CD14-positive monocyte (primary cell): ENCODE measurements at regions not wholly inside any gene's neighbourhood (a gene's known extent, or its start where the extent isn't known, plus 50 kb on each side); places are given as distances from the start of the nearest gene placed in this dataset.

Source experiments
- DNase-seq, 3 donors: peaks; one replicate each; pipeline ENCODE4 v3.0.0-alpha.2; 2011 to 2022
- H2AFZ ChIP-seq: 2 replicates; pipeline ENCODE4 v1.6.0; 2012; ENCODE audit warnings: mild to moderate bottlenecking, low read depth, low read length, inconsistent platforms; ENCODE audit not compliant: insufficient read depth, poor library complexity, severe bottlenecking
- H3K27ac ChIP-seq, 2 donors: 1 replicate in 1 of 2; 2 replicates in 1 of 2; pipeline ENCODE4 v1.5.1; 2012 to 2013; ENCODE audit warnings: low read length in 2 of 2, control low read depth in 1 of 2, inconsistent platforms in 1 of 2, low read depth in 1 of 2, mild to moderate bottlenecking in 1 of 2
- H3K27me3 ChIP-seq, 2 donors: one replicate each; pipeline versions ENCODE4 v1.6.0 to v1.6.1; 2011 to 2013; ENCODE audit warnings: low read length in 2 of 2; ENCODE audit not compliant: control insufficient read depth in 2 of 2, insufficient read depth in 2 of 2
- H3K36me3 ChIP-seq, 2 donors: replicated peaks in 1 of 2; 1 replicate in 1 of 2; 2 replicates in 1 of 2; pipeline versions ENCODE4 v1.5.1 to v1.6.1; 2012 to 2013; ENCODE audit warnings: low read length in 2 of 2, control low read depth in 1 of 2, inconsistent platforms in 1 of 2, mild to moderate bottlenecking in 1 of 2; ENCODE audit not compliant: insufficient read depth in 2 of 2, control insufficient read depth in 1 of 2
- H3K4me1 ChIP-seq, 2 donors: 1 replicate in 1 of 2; 2 replicates in 1 of 2; pipeline versions ENCODE4 v1.5.1 to v1.6.1; 2012 to 2013; ENCODE audit warnings: low read length in 2 of 2, control low read depth in 1 of 2, inconsistent platforms in 1 of 2, mild to moderate bottlenecking in 1 of 2, moderate library complexity in 1 of 2; ENCODE audit not compliant: insufficient read depth in 2 of 2, control insufficient read depth in 1 of 2
- H3K4me2 ChIP-seq: replicated peaks from 2 replicates; pipeline ENCODE3; 2012; ENCODE audit warnings: low read length, moderate library complexity, mild to moderate bottlenecking; ENCODE audit not compliant: poor library complexity, severe bottlenecking; ENCODE audit errors: extremely low read depth
- H3K4me3 ChIP-seq, 3 experiments: fragments of 200-600 bp in 1 of 3; sonication (generic) in 1 of 3; replicated peaks in 1 of 3; 1 replicate in 2 of 3; 2 replicates in 1 of 3; pipeline ENCODE4 v1.5.1; 2011 to 2013; ENCODE audit warnings: low read length in 3 of 3, mild to moderate bottlenecking in 3 of 3, control low read depth in 2 of 3, low read depth in 2 of 3, inconsistent platforms in 1 of 3, moderate library complexity in 1 of 3
- H3K79me2 ChIP-seq: 2 replicates; pipeline ENCODE4 v1.6.0; 2012; ENCODE audit warnings: mild to moderate bottlenecking, control low read depth, inconsistent platforms, low read length, moderate library complexity; ENCODE audit not compliant: insufficient read depth
- H3K9ac ChIP-seq: 2 replicates; pipeline ENCODE4 v1.6.0; 2017; ENCODE audit warnings: low read length, mild to moderate bottlenecking; ENCODE audit not compliant: insufficient read depth, poor library complexity, severe bottlenecking
- H3K9me3 ChIP-seq, 2 donors: replicated peaks in 1 of 2; 1 replicate in 1 of 2; 2 replicates in 1 of 2; pipeline versions ENCODE4 v1.5.1 to v1.6.1; 2012 to 2013; ENCODE audit warnings: low read length in 2 of 2, control low read depth in 1 of 2; ENCODE audit not compliant: control insufficient read depth in 1 of 2, insufficient read depth in 1 of 2
- H4K20me1 ChIP-seq: 2 replicates; pipeline ENCODE4 v1.6.0; 2012; ENCODE audit warnings: mild to moderate bottlenecking, low read length, control low read depth, moderate library complexity; ENCODE audit not compliant: insufficient read depth
- H3K27ac Mint-ChIP-seq, 7 donors: one replicate each; pipeline ENCODE4 v1.8.0; 2020; ENCODE audit warnings: mild to moderate bottlenecking in 7 of 7, mixed read lengths in 7 of 7, moderate library complexity in 6 of 7, inconsistent platforms in 2 of 7
- H3K27me3 Mint-ChIP-seq, 3 donors: one replicate each; pipeline ENCODE4 v1.8.0; 2021 to 2022; ENCODE audit warnings: low read depth in 3 of 3, mild to moderate bottlenecking in 3 of 3, mixed read lengths in 3 of 3, moderate library complexity in 3 of 3, inconsistent platforms in 1 of 3
- H3K36me3 Mint-ChIP-seq, 2 donors: one replicate each; pipeline ENCODE4 v1.8.0; 2020; ENCODE audit warnings: mixed read lengths in 2 of 2, inconsistent platforms in 1 of 2, mild to moderate bottlenecking in 1 of 2
- H3K4me1 Mint-ChIP-seq: one replicate; pipeline ENCODE4 v1.8.0; 2020; ENCODE audit warnings: mild to moderate bottlenecking, mixed read lengths
- H3K4me3 Mint-ChIP-seq, 2 donors: one replicate each; pipeline ENCODE4 v1.8.0; 2020; ENCODE audit warnings: mild to moderate bottlenecking in 2 of 2, mixed read lengths in 2 of 2, moderate library complexity in 1 of 2
- H3K9me3 Mint-ChIP-seq, 7 donors: one replicate each; pipeline ENCODE4 v1.8.0; 2020 to 2022; ENCODE audit warnings: mixed read lengths in 7 of 7, mild to moderate bottlenecking in 6 of 7, moderate library complexity in 6 of 7, inconsistent platforms in 2 of 7
- WGBS: methylation state at CpG from one replicate; pipeline ENCODE4 v1.1.5; 2013; ENCODE audit warnings: missing lambda C conversion rate; ENCODE audit not compliant: insufficient coverage; 5-methylcytosine and 5-hydroxymethylcytosine counted together
- intact Hi-C, 2 donors: fragments of 100-400 bp; cut with micrococcal nuclease; formaldehyde crosslinking; loops; one replicate each; pipeline versions ENCODE4 v1.15.0 to v1.15.1; 2023
- TF ChIP-seq, protein P1 (sequence below): fragments of 200-600 bp; IDR thresholded peaks from one replicate; pipeline ENCODE4 v1.8.0; 2022; ENCODE audit warnings: antibody characterized with exemption, mild to moderate bottlenecking

DNA sequence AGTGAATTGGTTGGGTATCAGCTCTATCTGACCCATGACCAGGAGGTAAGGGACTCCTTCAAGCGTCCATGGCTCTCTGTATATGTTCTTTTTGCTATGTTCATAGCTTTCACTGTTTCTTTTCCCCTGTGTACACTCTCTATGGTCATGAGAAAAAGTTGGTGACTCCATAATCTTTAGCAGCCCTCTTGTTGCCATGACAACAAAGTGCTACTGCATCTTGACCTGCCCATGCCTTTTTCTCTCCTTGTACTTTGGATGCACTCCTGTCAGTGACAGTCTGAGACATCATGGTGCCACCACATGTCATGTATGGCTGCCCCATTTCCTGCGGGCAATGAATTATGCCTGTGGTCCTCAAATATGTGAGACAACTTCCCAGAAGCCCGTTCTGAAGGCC lies 280.2 kb downstream of the TMEM121 start:
- Mint-ChIP-seq H3K36me3 (no peaks in the 10 kb centered on the region), H3K27ac (no peak overlapping the region), H3K27me3 (peaks cover 0 to 2% (median 1%) of the 10 kb centered on the region in 3 donors), H3K9me3 (peaks cover 15 to 39% (median 23%) of the 10 kb centered on the region in 7 donors), H3K4me1 (no peaks in the 10 kb centered on the region), H3K4me3 (no peak overlapping the region)
- H3K36me3 ChIP-seq, result no peaks in the 10 kb centered on the region
- no peaks in the 10 kb centered on the region for H3K4me1 ChIP-seq
- WGBS, result 88% methylated on average over 2 of the region's 3 CpGs
- peaks cover 21 to 29% of the 10 kb centered on the region in 2 donors for H3K9me3 ChIP-seq
- no peak overlapping the region for H3K27ac ChIP-seq
- TF ChIP-seq, protein P1, sequence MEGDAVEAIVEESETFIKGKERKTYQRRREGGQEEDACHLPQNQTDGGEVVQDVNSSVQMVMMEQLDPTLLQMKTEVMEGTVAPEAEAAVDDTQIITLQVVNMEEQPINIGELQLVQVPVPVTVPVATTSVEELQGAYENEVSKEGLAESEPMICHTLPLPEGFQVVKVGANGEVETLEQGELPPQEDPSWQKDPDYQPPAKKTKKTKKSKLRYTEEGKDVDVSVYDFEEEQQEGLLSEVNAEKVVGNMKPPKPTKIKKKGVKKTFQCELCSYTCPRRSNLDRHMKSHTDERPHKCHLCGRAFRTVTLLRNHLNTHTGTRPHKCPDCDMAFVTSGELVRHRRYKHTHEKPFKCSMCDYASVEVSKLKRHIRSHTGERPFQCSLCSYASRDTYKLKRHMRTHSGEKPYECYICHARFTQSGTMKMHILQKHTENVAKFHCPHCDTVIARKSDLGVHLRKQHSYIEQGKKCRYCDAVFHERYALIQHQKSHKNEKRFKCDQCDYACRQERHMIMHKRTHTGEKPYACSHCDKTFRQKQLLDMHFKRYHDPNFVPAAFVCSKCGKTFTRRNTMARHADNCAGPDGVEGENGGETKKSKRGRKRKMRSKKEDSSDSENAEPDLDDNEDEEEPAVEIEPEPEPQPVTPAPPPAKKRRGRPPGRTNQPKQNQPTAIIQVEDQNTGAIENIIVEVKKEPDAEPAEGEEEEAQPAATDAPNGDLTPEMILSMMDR, result no peak
- H2AFZ ChIP-seq, result no peak overlapping the region
- no peak overlapping the region for H3K4me3 ChIP-seq
- no peak for DNase-seq
- H3K4me2 ChIP-seq, result no peak overlapping the region
- no peaks in the 10 kb centered on the region for H3K79me2 ChIP-seq
- H3K9ac ChIP-seq, result no peak overlapping the region
- intact Hi-C loops, result no loop called here
- no peaks in the 10 kb centered on the region for H3K27me3 ChIP-seq
- no peaks in the 10 kb centered on the region for H4K20me1 ChIP-seq

DNA sequence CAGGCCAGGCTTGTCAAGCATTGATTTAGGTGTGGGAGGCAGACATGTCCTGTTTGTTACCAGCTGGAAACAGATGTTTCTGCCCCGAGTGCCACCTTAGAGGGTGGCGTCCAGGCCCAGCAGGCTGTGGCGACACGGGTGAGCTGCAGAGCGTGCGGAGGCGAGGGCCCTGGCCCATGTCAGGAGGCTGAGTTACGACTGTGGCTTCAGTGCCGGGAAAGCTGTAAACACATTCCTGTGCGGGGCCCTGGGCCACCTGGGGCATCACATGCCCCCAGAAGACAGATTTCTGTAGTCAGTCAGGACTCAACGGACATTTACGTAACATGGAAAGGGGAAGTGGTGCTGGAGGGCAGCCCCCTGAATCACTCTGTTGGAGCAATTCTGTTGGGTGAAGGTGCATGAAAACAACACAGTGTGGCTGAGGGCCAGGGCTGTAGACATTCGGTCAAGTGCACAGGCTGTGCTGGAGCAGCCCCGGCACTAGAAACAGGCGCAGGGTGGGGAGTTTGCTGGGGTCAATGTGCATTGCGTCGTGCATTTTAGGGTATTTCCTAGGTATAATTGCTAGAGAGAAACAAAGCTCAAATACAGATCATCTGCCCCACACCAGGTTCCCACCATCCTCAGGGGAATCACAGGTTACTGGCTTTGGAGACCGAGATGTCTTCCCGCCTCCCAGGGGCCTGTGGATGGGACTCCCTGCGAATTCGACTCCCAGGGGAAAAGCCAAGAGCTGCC lies 291.8 kb downstream of the TMEM121 start:
- Mint-ChIP-seq H3K4me1 (peaks cover 9% of the 10 kb centered on the region), H3K4me3 (peak overlapping the region in 1 of 2 donors; percentile 64), H3K27me3 (peaks cover 4 to 13% (median 6%) of the 10 kb centered on the region in 3 donors), H3K36me3 (no peaks in the 10 kb centered on the region), H3K9me3 (peaks cover 0 to 4% (median 0%) of the 10 kb centered on the region in 7 donors), H3K27ac (peak overlapping the region in 2 of 7 donors; percentile 47 to 76)
- no peaks in the 10 kb centered on the region for H3K79me2 ChIP-seq
- no peaks in the 10 kb centered on the region for H3K4me1 ChIP-seq
- H3K9me3 ChIP-seq, result no peaks in the 10 kb centered on the region
- H3K9ac ChIP-seq, result no peak overlapping the region
- no peak overlapping the region for H2AFZ ChIP-seq
- H4K20me1 ChIP-seq, result no peaks in the 10 kb centered on the region
- no peaks in the 10 kb centered on the region for H3K27me3 ChIP-seq
- TF ChIP-seq, protein P1, result no peak
- no peak overlapping the region for H3K4me3 ChIP-seq
- WGBS, result 14% methylated on average over 18 of the region's 21 CpGs
- peak in 1 of 3 donors; percentile 11 for DNase-seq
- H3K36me3 ChIP-seq, result no peaks in the 10 kb centered on the region
- H3K27ac ChIP-seq, result no peak overlapping the region
- intact Hi-C loops, result no loop called here
- H3K4me2 ChIP-seq, result no peak overlapping the region
